NT2/D1 (cell line): ENCODE measurements at regions not wholly inside any gene's neighbourhood (a gene's known extent, or its start where the extent isn't known, plus 50 kb on each side); places are given as distances from the start of the nearest gene placed in this dataset.

ENCODE experiments used
- SUZ12 ChIP-seq: IDR thresholded peaks from 2 replicates; pipeline ENCODE4 v1.6.1; 2011; ENCODE audit not compliant: insufficient read length, insufficient read depth; ENCODE audit errors: extremely low read depth
- YY1 ChIP-seq: IDR thresholded peaks from 2 replicates; pipeline ENCODE4 v1.6.1; 2011; ENCODE audit not compliant: insufficient read length, insufficient read depth
- ZNF274 ChIP-seq: IDR thresholded peaks from 2 replicates; pipeline ENCODE4 v1.6.1; 2011; ENCODE audit warnings: mild to moderate bottlenecking, low read depth, low read length

GRCh38 chr14:101096551-101096950 is 193.0 kb upstream of the RTL1 start:
- TF ChIP-seq ZNF274, result no peak
- TF ChIP-seq SUZ12, result no peak
- TF ChIP-seq YY1, result no peak
